ENCODE measurements at regions not wholly inside any gene's neighbourhood (a gene's known extent, or its start where the extent isn't known, plus 50 kb on each side); places are given as distances from the start of the nearest gene placed in this dataset.

GRCh38 chr3:117927825-117928224 lies 1106.8 kb downstream of the IGSF11 start:
- no peak for DNase-seq

- DNase-seq: no peak
These were observed 1105.8 kb downstream of the IGSF11 start for GRCh38 chr3:117928836-117929235.

- DNase-seq: no peak
These were observed 1102.2 kb downstream of the IGSF11 start for GRCh38 chr3:117932441-117932840.

- DNase-seq: no peak
These were observed 1098.5 kb downstream of the IGSF11 start for GRCh38 chr3:117936159-117936558.

GRCh38 chr3:117938974-117939373 lies 1095.7 kb downstream of the IGSF11 start:
- no peak for DNase-seq

GRCh38 chr3:117939425-117940027 lies 1095.1 kb downstream of the IGSF11 start:
- DNase-seq: no peak

GRCh38 chr3:117941015-117941414 lies 1093.6 kb downstream of the IGSF11 start:
- DNase-seq: no peak

- no peak for DNase-seq
These were observed 1092.9 kb downstream of the IGSF11 start for GRCh38 chr3:117941756-117942155.

GRCh38 chr3:117954131-117954530 lies 1080.5 kb downstream of the IGSF11 start:
- DNase-seq: no peak

- DNase-seq: no peak
These were observed 1079.5 kb downstream of the IGSF11 start for GRCh38 chr3:117955196-117955595.

- no peak for DNase-seq
These were observed 1076.6 kb downstream of the IGSF11 start for GRCh38 chr3:117958027-117958426.

- DNase-seq: no peak
These were observed 1071.9 kb downstream of the IGSF11 start for GRCh38 chr3:117962750-117963149.

- DNase-seq: no peak
These were observed 1070.8 kb downstream of the IGSF11 start for GRCh38 chr3:117963858-117964257.

GRCh38 chr3:117964814-117965213 lies 1069.8 kb downstream of the IGSF11 start:
- no peak for DNase-seq

- no peak for DNase-seq
These were observed 1057.0 kb downstream of the IGSF11 start for GRCh38 chr3:117977504-117978228.

GRCh38 chr3:117979466-117979865 lies 1055.2 kb downstream of the IGSF11 start:
- DNase-seq: no peak

GRCh38 chr3:117987256-117987655 lies 1047.4 kb downstream of the IGSF11 start:
- no peak for DNase-seq

GRCh38 chr3:117989982-117990381 lies 1044.7 kb downstream of the IGSF11 start:
- DNase-seq: no peak

GRCh38 chr3:117990627-117991026 lies 1044.0 kb downstream of the IGSF11 start:
- no peak for DNase-seq

- DNase-seq: no peak
These were observed 1038.7 kb downstream of the IGSF11 start for GRCh38 chr3:117995842-117996437.

GRCh38 chr3:117997201-117998049 lies 1037.2 kb downstream of the IGSF11 start:
- DNase-seq: peak in 2 of 5 experiments; percentile 17 to 59

GRCh38 chr3:117998071-117998470 lies 1036.6 kb downstream of the IGSF11 start:
- DNase-seq: no peak

GRCh38 chr3:118000219-118000618 lies 1034.4 kb downstream of the IGSF11 start:
- no peak for DNase-seq
